Keratinocyte (primary cell): ENCODE measurements at regions not wholly inside any gene's neighbourhood (a gene's known extent, or its start where the extent isn't known, plus 50 kb on each side); places are given as distances from the start of the nearest gene placed in this dataset.

Experiments used
- DNase-seq: peaks from one replicate; pipeline ENCODE4 v3.0.0-alpha.2; 2011; ENCODE audit warnings: low read depth, missing footprints, low spot score
- FAIRE-seq: peaks from 2 replicates; lab custom pipeline; 2011; peaks lifted over from hg19 to GRCh38; lab: Jason Lieb, UNC
- H2AFZ ChIP-seq: 2 replicates; pipeline ENCODE4 v1.6.0; 2012; ENCODE audit warnings: low read length, control low read depth, inconsistent platforms; ENCODE audit not compliant: control insufficient read depth
- H3K27ac ChIP-seq: 2 replicates; pipeline ENCODE4 v1.5.1; 2011; ENCODE audit warnings: low read length; ENCODE audit not compliant: control insufficient read depth, insufficient read depth
- H3K27me3 ChIP-seq: 3 replicates; pipeline ENCODE4 v1.6.0; 2011; ENCODE audit warnings: low read length; ENCODE audit not compliant: control insufficient read depth, insufficient read depth; ENCODE audit errors: extremely low read depth
- H3K36me3 ChIP-seq, 2 experiments: 2 replicates in 1 of 2; 3 replicates in 1 of 2; pipeline ENCODE4 v1.5.1; 2011; ENCODE audit warnings: low read length in 2 of 2, mild to moderate bottlenecking in 1 of 2; ENCODE audit not compliant: control insufficient read depth in 2 of 2, insufficient read depth in 2 of 2; ENCODE audit errors: extremely low read depth in 1 of 2
- H3K4me1 ChIP-seq: 3 replicates; pipeline ENCODE4 v1.5.1; 2011; ENCODE audit warnings: low read length; ENCODE audit not compliant: control insufficient read depth, insufficient read depth; ENCODE audit errors: extremely low read depth
- H3K4me2 ChIP-seq: 3 replicates; pipeline ENCODE4 v1.6.0; 2011; ENCODE audit warnings: low read depth, low read length; ENCODE audit not compliant: control insufficient read depth, insufficient read depth; ENCODE audit errors: extremely low read depth
- H3K4me3 ChIP-seq, 3 experiments: fragments of 200-600 bp in 1 of 3; sonication (generic) in 1 of 3; 2 replicates in 2 of 3; 3 replicates in 1 of 3; pipeline ENCODE4 v1.5.1; 2011 to 2016; ENCODE audit warnings: low read length in 3 of 3, mild to moderate bottlenecking in 3 of 3, control low read depth in 2 of 3, inconsistent platforms in 1 of 3, low read depth in 1 of 3, mixed read lengths in 1 of 3, mixed run types in 1 of 3, moderate library complexity in 1 of 3; ENCODE audit not compliant: control insufficient read depth in 2 of 3, insufficient read depth in 2 of 3; ENCODE audit errors: extremely low read depth in 1 of 3
- H3K79me2 ChIP-seq: 2 replicates; pipeline ENCODE4 v1.6.0; 2012; ENCODE audit warnings: low read length; ENCODE audit not compliant: control insufficient read depth, insufficient read depth
- H3K9ac ChIP-seq: 3 replicates; pipeline ENCODE4 v1.6.0; 2011; ENCODE audit warnings: low read length; ENCODE audit not compliant: control insufficient read depth, insufficient read depth; ENCODE audit errors: extremely low read depth
- H3K9me1 ChIP-seq: 3 replicates; pipeline ENCODE4 v1.6.0; 2011; ENCODE audit warnings: low read length; ENCODE audit not compliant: control insufficient read depth, insufficient read depth; ENCODE audit errors: extremely low read depth
- H3K9me3 ChIP-seq: 2 replicates; pipeline ENCODE4 v1.5.1; 2012; ENCODE audit warnings: low read depth, low read length; ENCODE audit not compliant: control insufficient read depth
- H4K20me1 ChIP-seq: 3 replicates; pipeline ENCODE4 v1.6.0; 2011; ENCODE audit warnings: low read length; ENCODE audit not compliant: control insufficient read depth, insufficient read depth; ENCODE audit errors: extremely low read depth
- CTCF ChIP-seq, 3 experiments: IDR thresholded peaks in 1 of 3; conservative IDR thresholded peaks in 1 of 3; optimal IDR thresholded peaks in 1 of 3; 2 replicates in 2 of 3; 3 replicates in 1 of 3; pipeline versions ENCODE3 to v1.5.1; 2011; ENCODE audit warnings: low read length in 3 of 3, mild to moderate bottlenecking in 3 of 3, moderate library complexity in 2 of 3, control low read depth in 1 of 3, inconsistent platforms in 1 of 3; ENCODE audit not compliant: insufficient read depth in 2 of 3; ENCODE audit errors: extremely low read depth in 1 of 3
- EZH2 ChIP-seq: IDR thresholded peaks from one replicate; pipeline ENCODE4 v1.6.1; 2012; ENCODE audit warnings: inconsistent platforms, mild to moderate bottlenecking, low read length, moderate library complexity
- dilution Hi-C: fragments of 300-500 bp; cut with MboI; formaldehyde crosslinking; loops from one replicate; pipeline ENCODE4 v1.7.0; 2020; ENCODE audit warnings: low sequenced_read_pairs; ENCODE audit not compliant: extremely low pct_ligation_motif_present

- Histone ChIP-seq H3K27ac (no peak overlapping the region), H3K36me3 (no peaks in the 10 kb centered on the region), H2AFZ (no peak overlapping the region), H3K9me1 (no peaks in the 10 kb centered on the region), H3K79me2 (no peaks in the 10 kb centered on the region), H3K4me1 (no peaks in the 10 kb centered on the region), H3K4me3 (no peak overlapping the region), H3K9me3 (peaks cover 2% of the 10 kb centered on the region), H4K20me1 (no peaks in the 10 kb centered on the region), H3K27me3 (no peaks in the 10 kb centered on the region), H3K4me2 (no peak overlapping the region), H3K9ac (no peak overlapping the region)
- DNase-seq (no peak), FAIRE-seq (no peak)
- dilution Hi-C loops, result no loop called here
- TF ChIP-seq EZH2, result no peak
- no peak for TF ChIP-seq CTCF (optimal IDR thresholded peaks at IDR 0.05 in 1 of 3, IDR thresholded peaks at IDR 0.05 in 1 of 3, conservative IDR thresholded peaks at IDR 0.05 in 1 of 3; ENCODE audit: extremely low read depth in 1 of 3, insufficient read depth in 2 of 3, low read length in 3 of 3)
These were observed 1010.8 kb upstream of the AGA start for GRCh38 chr4:178453057-178453456.

GRCh38 chr4:178457286-178457685, 1015.0 kb upstream of the AGA start:
- Histone ChIP-seq H3K9me1 (no peaks in the 10 kb centered on the region), H2AFZ (no peak overlapping the region), H3K27me3 (no peaks in the 10 kb centered on the region), H4K20me1 (no peaks in the 10 kb centered on the region), H3K36me3 (no peaks in the 10 kb centered on the region), H3K4me3 (no peak overlapping the region), H3K4me1 (no peaks in the 10 kb centered on the region), H3K79me2 (no peaks in the 10 kb centered on the region), H3K4me2 (no peak overlapping the region), H3K9ac (no peak overlapping the region), H3K9me3 (no peaks in the 10 kb centered on the region), H3K27ac (no peak overlapping the region)
- no peak for DNase-seq
- no peak for TF ChIP-seq CTCF (optimal IDR thresholded peaks at IDR 0.05 in 1 of 3, IDR thresholded peaks at IDR 0.05 in 1 of 3, conservative IDR thresholded peaks at IDR 0.05 in 1 of 3; ENCODE audit: extremely low read depth in 1 of 3, insufficient read depth in 2 of 3, low read length in 3 of 3)
- no peak for TF ChIP-seq EZH2
- dilution Hi-C loops, result no loop called here
- FAIRE-seq, result no peak
